ENCODE measurements at regions not wholly inside any gene's neighbourhood (a gene's known extent, or its start where the extent isn't known, plus 50 kb on each side); places are given as distances from the start of the nearest gene placed in this dataset.
"Not testable (repeated sequence)": the region's sequence is repeated elsewhere in the genome, so short reads cannot be mapped to it uniquely, and the experiment has no call there.

DNA sequence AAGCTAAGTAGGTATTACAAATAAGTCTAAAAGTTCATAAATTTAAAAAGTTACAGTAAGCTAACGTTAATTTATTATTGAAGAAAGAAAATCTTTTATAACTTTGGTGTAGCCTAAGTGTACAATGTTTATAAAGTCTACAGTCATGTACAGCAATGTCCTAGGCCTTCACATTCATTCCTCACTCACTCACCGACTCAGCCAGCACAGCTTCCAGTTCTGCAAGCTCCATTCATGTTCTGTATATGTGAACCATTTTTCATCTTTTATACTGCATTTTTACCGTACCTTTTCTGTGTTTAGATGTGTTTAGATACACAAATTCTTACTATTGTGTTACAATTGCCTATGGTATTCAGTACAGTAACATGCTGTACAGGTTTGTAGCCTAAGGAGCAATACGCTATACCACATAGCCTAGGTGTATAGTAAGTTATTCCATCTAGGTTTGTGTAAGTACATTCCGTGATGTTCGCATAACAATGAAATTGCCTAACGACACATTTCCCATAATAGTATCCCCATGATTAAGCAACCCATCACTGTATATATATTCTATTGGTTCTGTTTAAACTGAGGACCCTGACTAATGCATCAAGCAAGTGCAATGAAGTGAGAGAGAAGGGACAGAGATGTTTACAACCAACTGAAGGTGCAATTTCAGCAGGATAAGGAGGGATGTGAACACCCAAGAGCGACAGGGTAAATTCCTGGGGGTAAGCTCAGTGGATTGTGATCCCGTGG, 88.9 kb upstream of the TRIO start:
- DNase-seq: no peak

DNA sequence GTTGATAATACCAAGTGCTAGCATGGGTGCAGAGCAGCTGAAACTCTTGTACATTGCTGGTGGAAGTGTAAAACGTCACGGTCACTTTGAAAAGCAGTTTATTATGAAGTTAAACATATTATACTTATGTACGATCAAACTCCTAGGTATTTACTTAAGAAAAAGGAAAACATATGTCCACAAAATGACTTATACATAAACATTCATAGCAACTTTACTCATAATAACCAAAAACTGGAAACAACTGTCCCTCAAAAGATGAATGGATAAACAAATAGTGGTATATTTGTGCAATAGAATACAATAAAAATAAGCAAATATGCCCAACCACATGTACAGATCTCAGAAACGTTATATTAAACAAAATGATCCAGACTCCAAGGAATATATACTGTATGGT, 92.3 kb upstream of the TRIO start:
- no peak for DNase-seq

DNA sequence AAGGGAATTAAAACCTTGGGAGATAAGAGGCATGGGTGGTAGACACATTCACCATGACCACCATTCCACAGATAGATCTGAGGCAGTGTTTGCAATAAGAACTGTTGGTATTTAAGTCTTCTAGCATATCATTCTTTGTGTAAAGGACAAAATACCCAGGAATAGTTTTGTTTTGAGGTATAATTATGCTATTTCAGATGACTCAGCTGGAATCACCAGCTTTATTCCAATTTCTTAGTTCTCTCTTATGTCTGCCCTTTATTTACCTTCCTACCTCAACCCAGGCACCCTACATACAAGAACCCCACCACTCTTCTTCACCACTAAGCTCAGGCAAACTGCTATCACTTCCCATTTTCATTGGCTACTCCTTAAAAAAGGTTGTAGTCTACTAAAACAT, 94.7 kb upstream of the TRIO start:
- DNase-seq: no peak

DNA sequence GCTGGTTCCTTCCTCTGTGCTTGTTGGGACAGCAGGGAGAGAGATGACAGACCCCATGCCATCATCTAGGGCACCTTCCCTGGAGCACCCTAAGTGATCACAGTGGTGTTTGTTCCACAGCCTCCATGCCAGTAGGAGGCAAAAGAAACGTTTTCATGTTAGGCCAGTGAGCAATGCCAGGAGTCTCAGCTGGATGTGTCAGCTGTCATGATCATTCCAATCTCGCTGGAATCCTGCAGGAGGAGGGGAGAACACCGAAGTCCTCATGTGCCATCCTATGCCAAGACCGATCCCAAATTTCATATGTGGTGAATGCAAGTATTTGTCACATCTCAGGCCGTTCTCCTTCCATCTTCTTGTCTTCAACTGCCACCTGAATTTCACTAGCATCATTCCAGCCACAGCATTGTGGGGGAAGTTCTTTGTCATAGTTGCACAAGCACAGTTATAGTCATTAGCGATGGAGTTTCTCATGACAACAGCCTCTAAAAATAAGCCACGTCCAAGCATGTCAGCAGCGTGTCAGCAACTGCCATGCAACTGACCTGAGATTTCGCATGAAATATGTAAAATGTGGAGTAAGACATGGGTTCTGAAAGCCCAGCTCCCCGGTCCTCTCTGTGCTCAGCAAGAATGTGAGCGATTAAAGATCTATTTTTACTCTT, 97.2 kb upstream of the DNAH5 start:
- DNase-seq: peak; percentile 18 to 55

DNA sequence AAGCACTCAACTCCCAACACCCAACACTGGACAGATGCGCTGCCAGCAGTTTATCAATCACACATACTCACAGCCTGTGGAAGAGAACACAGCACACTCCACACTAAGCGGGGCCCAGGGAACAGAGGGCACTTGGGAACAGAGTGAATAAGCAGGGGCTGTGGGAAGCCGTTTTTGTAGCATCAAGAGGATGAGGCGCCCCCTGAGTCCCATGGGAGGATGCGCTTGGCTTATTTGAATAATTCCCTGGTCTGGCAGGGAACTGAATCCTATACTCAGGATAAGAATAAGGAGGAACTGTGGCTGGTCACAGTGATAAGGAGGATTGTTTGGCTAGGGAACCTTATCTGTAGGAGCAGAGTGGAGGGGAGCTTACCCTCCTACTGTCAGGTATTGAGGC, 96.1 kb upstream of the DNAH5 start:
- DNase-seq: no peak

DNA sequence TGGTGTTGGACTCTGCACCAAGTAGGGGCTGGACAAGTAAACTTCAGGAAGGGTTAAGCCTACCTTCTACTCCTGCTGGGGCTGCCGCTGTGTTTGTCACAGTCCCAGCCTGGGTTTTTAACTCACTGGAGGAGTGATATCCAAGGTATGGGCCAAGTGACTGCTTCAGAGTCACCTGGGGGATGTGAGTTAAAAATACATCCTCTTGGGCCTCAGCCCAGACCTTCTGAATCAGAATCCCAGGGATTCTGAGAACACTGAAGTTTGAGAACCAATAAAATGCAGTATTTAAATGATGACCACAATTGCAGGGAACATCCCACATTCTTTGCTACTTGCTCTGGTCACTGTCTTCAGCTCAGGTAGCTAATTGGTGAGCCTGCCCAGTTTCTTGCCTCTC, 95.1 kb upstream of the DNAH5 start:
- no peak for DNase-seq

DNA sequence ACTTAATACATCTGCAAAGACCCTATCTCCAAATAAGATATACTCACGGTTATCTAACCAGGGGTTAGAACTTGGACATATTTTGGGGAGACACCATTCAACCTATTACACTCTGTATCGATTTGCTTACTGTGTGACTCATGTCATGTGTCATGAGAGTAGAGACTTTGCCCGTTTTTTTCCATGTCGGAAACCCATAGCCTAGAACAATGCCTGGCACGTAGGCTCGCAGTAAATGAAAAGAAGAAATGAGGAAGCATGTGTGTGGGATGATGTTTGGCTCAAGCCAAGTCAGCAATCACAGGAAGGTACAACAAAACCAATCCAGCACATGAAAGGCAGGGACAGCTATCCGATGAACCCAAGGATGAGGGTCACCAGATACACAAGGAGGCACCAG, 94.6 kb upstream of the DNAH5 start:
- DNase-seq: no peak

DNA sequence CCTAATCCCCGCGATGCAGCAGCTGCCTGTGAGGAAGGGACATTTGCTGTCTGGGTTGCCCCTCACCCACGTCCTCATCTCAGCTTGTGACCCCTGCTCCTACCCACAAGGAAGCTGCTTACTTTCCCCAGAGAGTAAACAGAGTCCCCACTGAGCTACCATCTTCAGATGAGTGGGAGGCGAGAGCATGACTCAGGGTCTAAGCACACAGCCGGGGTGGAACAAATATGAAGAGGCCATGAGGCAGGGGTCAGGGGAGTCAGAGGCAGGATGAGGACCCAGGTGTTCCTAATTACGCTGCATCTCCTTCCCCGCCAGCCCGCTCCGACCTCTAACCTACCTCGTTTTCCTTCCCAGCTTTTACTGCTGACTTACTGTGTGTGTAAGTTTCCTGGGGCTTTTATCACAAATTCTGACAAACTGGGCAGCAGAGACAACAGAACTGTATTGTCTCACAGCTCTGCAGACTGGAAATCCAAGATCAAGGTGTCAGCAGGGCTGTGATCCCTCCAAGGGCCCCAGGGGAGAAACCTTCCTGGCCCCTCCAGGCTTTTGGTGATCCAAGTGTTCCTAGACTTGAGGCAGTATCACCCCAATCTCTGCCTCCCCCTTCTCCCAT, 94.0 kb upstream of the DNAH5 start:
- peak in 1 of 2 donors; percentile 29 for DNase-seq

DNA sequence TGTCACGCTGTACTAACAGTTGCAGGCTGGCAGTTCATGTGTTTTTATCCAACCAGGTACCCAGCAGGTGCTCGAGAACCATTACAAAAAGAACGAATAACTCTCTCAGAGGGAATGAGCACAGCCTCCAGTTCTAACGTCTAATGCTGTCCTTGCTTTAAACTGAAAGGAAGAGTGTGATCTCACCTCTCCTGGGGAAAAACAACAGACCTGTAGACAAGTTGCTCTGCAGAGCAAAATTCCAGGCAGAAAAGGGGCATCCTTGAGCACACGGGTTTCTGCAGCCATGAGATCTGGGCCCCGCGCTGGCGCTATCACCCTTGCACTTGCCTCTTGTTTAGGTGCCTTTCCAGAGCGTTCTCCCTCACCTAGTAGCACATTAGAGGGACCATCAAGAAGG, 92.5 kb upstream of the DNAH5 start:
- DNase-seq: no peak

DNA sequence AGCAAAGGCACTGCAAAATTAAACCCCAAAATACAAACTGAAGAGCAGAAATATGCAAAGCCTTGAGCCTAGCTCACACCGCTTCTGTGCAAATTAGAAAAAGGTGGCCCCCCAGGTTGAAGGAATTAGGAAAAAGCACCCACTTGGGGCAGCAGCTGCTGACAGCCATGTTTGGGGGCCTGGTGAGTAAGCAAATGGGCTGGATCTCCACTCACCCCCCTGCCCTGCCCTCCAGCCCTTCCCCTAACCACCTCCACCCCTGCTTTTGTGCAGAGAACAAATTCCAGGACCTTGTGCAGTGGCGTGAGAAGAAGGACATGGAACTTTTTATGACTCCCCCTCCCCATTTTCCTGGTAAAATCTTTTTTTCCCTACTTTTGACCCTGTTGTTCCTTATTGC, 92.0 kb upstream of the DNAH5 start:
- DNase-seq: no peak

DNA sequence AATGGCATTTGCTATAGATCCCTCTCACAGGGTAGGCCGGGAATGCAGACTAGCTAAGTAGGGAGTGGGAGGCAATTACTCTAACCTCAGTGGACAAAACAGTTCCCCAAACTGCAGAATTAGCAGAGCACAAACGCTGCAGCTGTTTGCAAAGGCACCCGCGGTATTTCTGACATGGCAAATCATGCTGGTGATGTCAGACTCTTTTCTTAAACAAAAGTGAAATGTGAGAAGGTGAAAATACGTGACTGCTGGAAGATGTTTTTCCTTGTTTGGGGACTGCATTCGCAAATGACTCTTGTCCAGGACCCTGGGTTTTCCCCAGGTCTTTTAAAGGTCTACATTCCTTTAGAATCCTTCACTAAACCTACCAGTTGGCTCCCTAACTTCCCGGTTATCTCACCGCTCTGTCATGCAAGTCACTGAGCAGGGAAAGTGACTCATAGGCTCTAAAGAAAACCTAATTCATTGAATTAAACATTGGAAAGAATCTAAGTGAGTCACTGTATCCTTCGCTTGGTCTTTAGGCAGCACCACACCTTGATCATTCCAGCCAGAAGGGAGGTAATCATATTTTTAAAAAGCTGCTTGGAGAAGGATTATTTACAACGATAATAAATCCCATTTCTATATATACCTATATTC, 91.5 kb upstream of the DNAH5 start:
- DNase-seq: peak; percentile 74 to 79

DNA sequence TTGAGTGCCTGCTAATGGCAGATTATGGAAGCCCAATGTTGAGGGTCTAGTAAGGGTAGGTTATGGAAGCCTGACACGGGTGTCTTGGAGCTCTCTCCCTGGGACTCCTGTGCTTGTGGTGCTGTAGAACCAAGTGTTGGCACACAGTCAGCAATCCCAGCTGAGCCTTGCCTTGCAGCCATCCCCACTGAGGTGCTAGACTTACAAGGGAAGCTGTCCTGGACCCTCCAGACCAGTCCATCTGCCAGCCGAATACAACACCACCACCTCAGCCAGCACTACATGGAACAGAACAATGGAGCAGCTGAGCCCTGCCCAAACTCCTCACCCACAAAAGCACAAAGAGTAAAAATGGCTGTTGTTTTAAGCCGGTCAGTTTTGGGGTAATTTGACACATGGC, 90.5 kb upstream of the DNAH5 start:
- DNase-seq: no peak

DNA sequence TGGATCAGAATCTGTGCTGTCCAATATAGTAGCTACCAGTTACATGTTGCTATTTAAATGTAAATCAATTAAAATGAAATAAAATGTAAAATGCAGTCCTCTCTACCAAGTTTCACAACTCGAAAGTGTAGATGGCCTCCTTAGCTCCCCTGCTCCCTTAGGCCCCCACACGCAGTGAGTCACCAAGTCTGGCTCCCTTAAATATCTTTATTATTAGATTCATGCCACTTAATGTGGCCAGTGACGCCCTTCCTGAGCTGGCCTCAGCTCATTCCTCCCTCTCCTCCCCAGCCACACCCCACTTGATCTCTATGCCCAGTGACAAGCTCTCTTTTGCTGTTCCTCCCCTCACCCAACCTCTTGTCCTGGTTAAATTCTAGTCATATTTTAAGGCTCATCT, 88.4 kb upstream of the DNAH5 start:
- DNase-seq: no peak

DNA sequence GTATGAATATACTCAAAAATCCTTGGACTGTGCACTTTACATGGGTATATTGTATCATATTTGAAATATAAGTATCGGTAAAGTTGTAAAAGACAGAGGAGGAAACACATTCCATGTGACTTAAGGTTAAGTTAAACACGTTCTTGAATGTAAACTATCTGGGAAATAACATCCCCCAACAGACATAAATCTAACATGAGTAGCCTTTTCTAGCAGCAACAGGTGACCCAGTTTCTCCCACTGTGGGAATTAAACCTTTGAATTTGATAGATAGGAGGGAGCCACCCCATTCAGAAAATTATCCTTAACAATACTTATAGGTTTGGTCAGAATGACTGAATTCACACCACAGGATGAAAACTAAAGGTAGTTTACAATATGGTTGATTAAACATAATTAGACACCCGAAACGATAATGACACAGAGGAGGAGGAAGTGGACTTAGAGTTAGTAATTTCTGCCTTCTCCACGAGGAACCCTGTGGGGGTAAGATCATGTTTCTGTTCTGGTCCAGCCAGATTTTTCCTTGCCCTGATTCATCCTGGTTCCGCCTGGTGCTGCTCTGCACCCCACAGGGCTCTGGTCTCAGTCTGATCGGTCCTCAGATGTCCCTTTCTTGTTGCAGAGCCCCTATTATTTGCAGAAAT, 84.6 kb upstream of the DNAH5 start:
- no peak for DNase-seq

DNA sequence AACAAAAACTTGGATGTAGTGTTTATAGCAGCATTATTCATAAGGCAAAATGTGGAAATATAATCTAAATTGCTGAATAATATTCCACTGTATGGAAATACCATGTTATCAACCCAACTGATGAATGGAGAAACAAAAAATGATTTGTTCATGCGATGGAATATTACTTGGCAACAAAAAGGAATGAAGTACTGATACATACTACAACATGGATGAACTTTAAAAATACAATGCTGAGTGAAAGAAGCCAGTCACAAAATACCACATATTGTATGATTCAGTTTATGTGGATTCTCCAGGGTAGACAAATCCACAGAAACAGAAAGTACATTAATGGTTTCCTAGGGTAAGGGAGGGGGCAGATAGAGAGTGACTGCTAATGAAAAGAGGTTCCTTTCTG, 83.7 kb upstream of the DNAH5 start:
- no peak for DNase-seq

DNA sequence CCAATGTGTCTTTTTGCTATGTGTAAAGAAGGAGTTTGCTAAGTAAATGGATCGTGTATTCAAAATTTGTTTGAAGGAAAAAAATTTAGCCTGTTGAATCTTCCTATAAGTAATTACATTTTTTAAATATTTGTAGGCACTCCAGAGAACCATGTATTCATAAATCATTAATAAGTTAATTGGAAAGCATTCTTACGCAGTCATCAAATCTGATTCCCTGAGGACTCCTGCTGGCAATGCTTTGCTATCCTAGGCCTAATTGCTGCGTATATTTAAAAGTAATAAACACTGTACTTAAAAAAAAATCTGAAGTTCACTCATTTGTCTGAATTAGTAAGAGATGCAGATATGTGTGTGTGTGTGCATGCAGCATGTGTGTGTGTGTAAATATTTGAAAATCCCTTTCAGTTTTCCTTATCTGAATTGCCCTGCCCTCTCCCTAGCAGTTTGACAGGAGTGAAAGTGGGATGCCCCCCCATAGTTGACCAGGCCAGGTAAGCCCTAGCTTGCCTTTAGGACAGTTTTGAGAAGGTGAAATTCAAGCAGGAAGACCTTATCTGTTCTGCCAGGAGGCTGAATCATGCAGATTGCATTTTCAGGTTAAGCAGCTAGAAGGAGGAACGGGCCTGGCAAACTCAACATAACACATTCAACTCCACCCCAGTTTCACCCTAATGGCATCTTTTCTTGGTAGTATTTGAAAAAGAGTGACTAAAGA, 81.2 kb upstream of the DNAH5 start:
- no peak for DNase-seq

DNA sequence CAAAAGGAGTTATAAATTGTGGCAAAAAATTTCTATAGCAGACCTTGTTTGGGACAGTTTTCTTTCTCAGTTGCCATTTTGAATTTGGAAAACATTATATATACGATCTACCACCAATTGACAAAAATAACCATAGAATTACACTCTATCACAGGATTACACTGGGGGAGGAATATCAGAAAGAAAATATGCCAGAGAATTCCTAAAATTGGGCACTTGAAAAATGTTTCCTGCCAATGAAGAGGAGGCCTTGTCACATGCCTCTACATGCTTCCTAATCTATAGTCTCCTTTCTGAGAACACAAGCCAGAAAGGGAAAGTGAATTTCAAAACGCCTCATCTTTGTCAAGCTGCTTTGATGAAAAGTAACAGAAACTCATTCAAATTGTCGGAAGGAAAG, 78.5 kb upstream of the DNAH5 start:
- no peak for DNase-seq

DNA sequence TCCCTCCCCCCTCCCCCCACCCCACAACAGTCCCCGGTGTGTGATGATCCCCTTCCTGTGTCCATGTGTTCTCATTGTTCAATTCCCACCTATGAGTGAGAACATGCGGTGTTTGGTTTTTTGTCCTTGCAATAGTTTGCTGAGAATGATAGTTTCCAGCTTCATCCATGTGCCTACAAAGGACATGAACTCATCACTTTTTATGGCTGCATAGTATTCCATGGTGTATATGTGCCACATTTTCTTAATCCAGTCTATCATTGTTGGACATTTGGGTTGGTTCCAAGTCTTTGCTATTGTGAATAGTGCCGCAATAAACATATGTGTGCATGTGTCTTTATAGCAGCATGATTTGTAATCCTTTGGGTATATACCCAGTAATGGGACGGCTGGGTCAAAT, 76.5 kb upstream of the DNAH5 start:
- not testable (repeated sequence) for DNase-seq

DNA sequence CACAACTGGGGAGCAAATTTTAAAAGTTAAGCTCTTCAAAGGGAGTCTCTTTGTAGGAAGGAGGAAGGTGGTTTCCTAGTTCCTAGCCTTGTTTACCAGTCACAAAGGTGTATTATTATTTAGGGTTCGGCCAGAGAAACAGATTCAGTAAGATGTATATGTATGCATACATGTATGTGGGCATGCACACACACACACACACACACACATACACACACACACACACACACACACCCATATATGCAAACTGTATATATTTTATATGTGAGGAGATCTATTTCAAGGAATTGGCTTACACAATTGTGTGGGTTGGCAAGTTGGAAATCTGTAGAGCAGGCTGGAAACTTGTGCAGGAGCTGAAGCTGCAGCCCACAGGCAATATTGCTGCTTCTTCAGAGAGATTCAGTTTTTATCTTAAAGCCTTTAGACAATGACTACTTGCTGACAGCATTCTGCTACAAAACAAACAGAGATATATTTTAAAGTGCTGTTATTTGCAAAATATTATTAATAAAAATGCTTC, 75.3 kb upstream of the DNAH5 start:
- no peak for DNase-seq

DNA sequence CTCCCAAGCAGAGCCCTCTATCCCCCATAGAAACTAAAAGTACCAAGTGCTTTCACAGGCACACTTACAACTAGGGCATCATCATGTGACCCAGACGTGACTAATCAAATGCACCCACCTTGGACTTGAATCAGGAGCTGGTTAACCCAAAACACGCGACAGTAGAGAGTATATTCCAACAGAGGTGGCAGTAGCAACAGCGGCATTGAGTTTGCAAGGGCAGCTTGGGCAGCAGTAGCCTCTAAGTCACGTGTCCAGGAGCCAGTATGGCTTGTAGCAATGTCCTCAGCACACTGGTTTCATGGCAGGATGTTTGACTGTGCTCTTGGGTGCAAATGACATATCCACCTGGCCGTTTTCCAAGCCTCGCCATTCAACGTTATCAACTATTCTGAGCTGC, 73.4 kb upstream of the DNAH5 start:
- DNase-seq: no peak

DNA sequence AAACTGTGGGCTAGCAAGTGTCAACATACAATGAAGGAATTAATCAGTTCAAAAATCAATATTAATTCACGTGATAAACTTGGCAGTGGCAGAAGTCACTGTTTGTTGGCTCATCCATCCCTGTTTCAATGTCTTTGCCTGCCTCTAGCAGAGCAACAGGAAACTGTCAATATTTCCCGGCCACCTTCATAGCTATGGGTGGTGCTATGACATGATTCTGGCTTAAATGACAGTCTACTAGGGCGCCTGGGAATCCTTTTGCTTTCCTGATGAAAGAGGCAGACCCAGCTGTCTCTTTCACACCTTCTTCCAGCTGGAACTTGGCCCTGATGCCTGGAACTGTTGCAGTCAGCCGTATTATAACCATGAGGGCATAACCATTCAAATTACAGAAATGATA, 72.1 kb upstream of the DNAH5 start:
- DNase-seq: no peak

All from inflammatory macrophage treated with lipopolysaccharide for 1 hour (primary cell).